ENCODE measurements at regions not wholly inside any gene's neighbourhood (a gene's known extent, or its start where the extent isn't known, plus 50 kb on each side); places are given as distances from the start of the nearest gene placed in this dataset.

GRCh38 chr16:65827231-65827630 is 539.3 kb upstream of the CDH5 start:
- TF ChIP-seq CTCF (IDR thresholded peaks at IDR 0.05) (no peak), EZH2 (IDR thresholded peaks at IDR 0.05; ENCODE audit: borderline replicate concordance, insufficient read depth, low read depth, low read length, poor library complexity, severe bottlenecking) (no peak)
